ENCODE measurements at regions not wholly inside any gene's neighbourhood (a gene's known extent, or its start where the extent isn't known, plus 50 kb on each side); places are given as distances from the start of the nearest gene placed in this dataset.
"Not testable (repeated sequence)": the region's sequence is repeated elsewhere in the genome, so short reads cannot be mapped to it uniquely, and the experiment has no call there.

- no peak overlapping the region for H3K27ac ChIP-seq (ENCODE audit: low read depth, low read length)
- H3K9me3 ChIP-seq (ENCODE audit: low read length), result no peaks in the 10 kb centered on the region
- Mint-ChIP-seq H3K36me3 (peaks cover 0 to 2% (median 0%) of the 10 kb centered on the region in 3 donors), H3K9me3 (peaks cover 7 to 21% (median 16%) of the 10 kb centered on the region in 5 donors), H3K27ac (no peak overlapping the region), H3K4me1 (no peaks in the 10 kb centered on the region), H3K4me3 (no peak overlapping the region), H3K27me3 (no peaks in the 10 kb centered on the region)
- no peak overlapping the region for H3K4me3 ChIP-seq (ENCODE audit: low read length)
- peak in 1 of 5 donors; percentile 42 for DNase-seq
- ChIA-PET CTCF (no interaction called here), POLR2A (no interaction called here)
- H3K4me1 ChIP-seq (ENCODE audit: insufficient read depth, low read length), result no peaks in the 10 kb centered on the region
- H3K27me3 ChIP-seq (ENCODE audit: insufficient read depth, low read length, poor library complexity, severe bottlenecking), result no peaks in the 10 kb centered on the region
- H3K36me3 ChIP-seq (ENCODE audit: insufficient read depth, low read length), result no peaks in the 10 kb centered on the region
These were observed 545.8 kb upstream of the CDH10 start for GRCh38 chr5:25190521-25191000.

- Mint-ChIP-seq H3K27ac (no peak overlapping the region), H3K4me3 (no peak overlapping the region), H3K4me1 (no peaks in the 10 kb centered on the region), H3K9me3 (peaks cover 5 to 46% (median 24%) of the 10 kb centered on the region in 5 donors), H3K36me3 (no peaks in the 10 kb centered on the region), H3K27me3 (no peaks in the 10 kb centered on the region)
- Histone ChIP-seq H3K9me3 (ENCODE audit: low read length) (no peaks in the 10 kb centered on the region), H3K36me3 (ENCODE audit: insufficient read depth, low read length) (no peaks in the 10 kb centered on the region), H3K4me3 (ENCODE audit: low read length) (no peak overlapping the region), H3K27me3 (ENCODE audit: insufficient read depth, low read length, poor library complexity, severe bottlenecking) (no peaks in the 10 kb centered on the region), H3K4me1 (ENCODE audit: insufficient read depth, low read length) (no peaks in the 10 kb centered on the region), H3K27ac (ENCODE audit: low read depth, low read length) (no peak overlapping the region)
- ChIA-PET POLR2A (no interaction called here), CTCF (no interaction called here)
- no peak for DNase-seq
These were observed 536.5 kb upstream of the CDH10 start for GRCh38 chr5:25181249-25181648.

- H3K27me3 ChIP-seq (ENCODE audit: insufficient read depth, low read length, poor library complexity, severe bottlenecking); CTCF ChIA-PET; H3K4me3 Mint-ChIP-seq; H3K27ac Mint-ChIP-seq; H3K36me3 ChIP-seq (ENCODE audit: insufficient read depth, low read length); H3K4me1 Mint-ChIP-seq; POLR2A ChIA-PET; H3K4me1 ChIP-seq (ENCODE audit: insufficient read depth, low read length); H3K27ac ChIP-seq (ENCODE audit: low read depth, low read length); H3K4me3 ChIP-seq (ENCODE audit: low read length); DNase-seq; H3K36me3 Mint-ChIP-seq; H3K27me3 Mint-ChIP-seq; H3K9me3 ChIP-seq (ENCODE audit: low read length): not testable (repeated sequence)
- peaks cover 6 to 22% (median 17%) of the 10 kb centered on the region in 5 donors for H3K9me3 Mint-ChIP-seq
These were observed 517.8 kb upstream of the CDH10 start for GRCh38 chr5:25162616-25163015.

GRCh38 chr5:25160891-25161290 is 516.1 kb upstream of the CDH10 start:
- H3K9me3 Mint-ChIP-seq, result peaks cover 3 to 29% (median 20%) of the 10 kb centered on the region in 5 donors
- no peak overlapping the region for H3K27ac Mint-ChIP-seq
- Histone ChIP-seq H3K9me3 (ENCODE audit: low read length) (no peaks in the 10 kb centered on the region), H3K4me1 (ENCODE audit: insufficient read depth, low read length) (no peaks in the 10 kb centered on the region), H3K4me3 (ENCODE audit: low read length) (no peak overlapping the region), H3K27ac (ENCODE audit: low read depth, low read length) (no peak overlapping the region), H3K27me3 (ENCODE audit: insufficient read depth, low read length, poor library complexity, severe bottlenecking) (no peaks in the 10 kb centered on the region), H3K36me3 (ENCODE audit: insufficient read depth, low read length) (no peaks in the 10 kb centered on the region)
- CTCF ChIA-PET, result no interaction called here
- H3K4me1 Mint-ChIP-seq, result no peaks in the 10 kb centered on the region
- H3K27me3 Mint-ChIP-seq, result no peaks in the 10 kb centered on the region
- H3K36me3 Mint-ChIP-seq, result no peaks in the 10 kb centered on the region
- no peak overlapping the region for H3K4me3 Mint-ChIP-seq
- DNase-seq, result no peak
- POLR2A ChIA-PET, result no interaction called here

- ChIA-PET CTCF (no interaction called here), POLR2A (no interaction called here)
- no peaks in the 10 kb centered on the region for H3K27me3 Mint-ChIP-seq
- Histone ChIP-seq H3K9me3 (ENCODE audit: low read length) (peaks cover 4% of the 10 kb centered on the region), H3K4me3 (ENCODE audit: low read length) (no peak overlapping the region), H3K27me3 (ENCODE audit: insufficient read depth, low read length, poor library complexity, severe bottlenecking) (no peaks in the 10 kb centered on the region), H3K36me3 (ENCODE audit: insufficient read depth, low read length) (no peaks in the 10 kb centered on the region), H3K4me1 (ENCODE audit: insufficient read depth, low read length) (no peaks in the 10 kb centered on the region), H3K27ac (ENCODE audit: low read depth, low read length) (no peak overlapping the region)
- no peaks in the 10 kb centered on the region for H3K4me1 Mint-ChIP-seq
- no peaks in the 10 kb centered on the region for H3K36me3 Mint-ChIP-seq
- H3K4me3 Mint-ChIP-seq, result no peak overlapping the region
- no peak for DNase-seq
- no peak overlapping the region for H3K27ac Mint-ChIP-seq
- peaks cover 11 to 27% (median 25%) of the 10 kb centered on the region in 5 donors for H3K9me3 Mint-ChIP-seq
These were observed 506.0 kb upstream of the CDH10 start for GRCh38 chr5:25150819-25151218.

- Mint-ChIP-seq H3K4me3 (no peak overlapping the region), H3K9me3 (peaks cover 6 to 26% (median 18%) of the 10 kb centered on the region in 5 donors), H3K27ac (no peak overlapping the region), H3K27me3 (no peaks in the 10 kb centered on the region), H3K36me3 (no peaks in the 10 kb centered on the region), H3K4me1 (no peaks in the 10 kb centered on the region)
- Histone ChIP-seq H3K4me3 (ENCODE audit: low read length) (no peak overlapping the region), H3K9me3 (ENCODE audit: low read length) (no peaks in the 10 kb centered on the region), H3K4me1 (ENCODE audit: insufficient read depth, low read length) (no peaks in the 10 kb centered on the region), H3K27ac (ENCODE audit: low read depth, low read length) (no peak overlapping the region), H3K36me3 (ENCODE audit: insufficient read depth, low read length) (no peaks in the 10 kb centered on the region), H3K27me3 (ENCODE audit: insufficient read depth, low read length, poor library complexity, severe bottlenecking) (no peaks in the 10 kb centered on the region)
- POLR2A ChIA-PET, result no interaction called here
- CTCF ChIA-PET, result no interaction called here
- DNase-seq, result no peak
These were observed 483.8 kb upstream of the CDH10 start for GRCh38 chr5:25128606-25129005.

- DNase-seq, result no peak
- Histone ChIP-seq H3K36me3 (ENCODE audit: insufficient read depth, low read length) (no peaks in the 10 kb centered on the region), H3K4me3 (ENCODE audit: low read length) (no peak overlapping the region), H3K27ac (ENCODE audit: low read depth, low read length) (no peak overlapping the region), H3K4me1 (ENCODE audit: insufficient read depth, low read length) (no peaks in the 10 kb centered on the region), H3K27me3 (ENCODE audit: insufficient read depth, low read length, poor library complexity, severe bottlenecking) (no peaks in the 10 kb centered on the region), H3K9me3 (ENCODE audit: low read length) (no peaks in the 10 kb centered on the region)
- H3K36me3 Mint-ChIP-seq, result no peaks in the 10 kb centered on the region
- peaks cover 3 to 10% (median 8%) of the 10 kb centered on the region in 5 donors for H3K9me3 Mint-ChIP-seq
- POLR2A ChIA-PET, result no interaction called here
- no peaks in the 10 kb centered on the region for H3K4me1 Mint-ChIP-seq
- CTCF ChIA-PET, result no interaction called here
- H3K27me3 Mint-ChIP-seq, result no peaks in the 10 kb centered on the region
- H3K27ac Mint-ChIP-seq, result no peak overlapping the region
- H3K4me3 Mint-ChIP-seq, result no peak overlapping the region
These were observed 474.9 kb upstream of the CDH10 start for GRCh38 chr5:25119650-25120049.

GRCh38 chr5:25107853-25108252 is 463.1 kb upstream of the CDH10 start:
- ChIA-PET POLR2A (no interaction called here), CTCF (no interaction called here)
- H3K27ac ChIP-seq (ENCODE audit: low read depth, low read length), result no peak overlapping the region
- H3K4me1 ChIP-seq (ENCODE audit: insufficient read depth, low read length), result no peaks in the 10 kb centered on the region
- DNase-seq, result no peak
- Mint-ChIP-seq H3K9me3 (peaks cover 3 to 16% (median 7%) of the 10 kb centered on the region in 5 donors), H3K36me3 (no peaks in the 10 kb centered on the region), H3K4me1 (no peaks in the 10 kb centered on the region), H3K4me3 (no peak overlapping the region), H3K27ac (no peak overlapping the region), H3K27me3 (no peaks in the 10 kb centered on the region)
- no peaks in the 10 kb centered on the region for H3K27me3 ChIP-seq (ENCODE audit: insufficient read depth, low read length, poor library complexity, severe bottlenecking)
- H3K4me3 ChIP-seq (ENCODE audit: low read length), result no peak overlapping the region
- H3K9me3 ChIP-seq (ENCODE audit: low read length), result no peaks in the 10 kb centered on the region
- no peaks in the 10 kb centered on the region for H3K36me3 ChIP-seq (ENCODE audit: insufficient read depth, low read length)

GRCh38 chr5:25099538-25099937 is 454.8 kb upstream of the CDH10 start:
- CTCF ChIA-PET, result no interaction called here
- H3K9me3 Mint-ChIP-seq, result peaks cover 5 to 25% (median 10%) of the 10 kb centered on the region in 5 donors

More at GRCh38 chr5:25099538-25099937, 454.8 kb upstream of the CDH10 start:
- no peaks in the 10 kb centered on the region for H3K27me3 ChIP-seq (ENCODE audit: insufficient read depth, low read length, poor library complexity, severe bottlenecking)
- H3K36me3 ChIP-seq (ENCODE audit: insufficient read depth, low read length), result no peaks in the 10 kb centered on the region
- Mint-ChIP-seq H3K27me3 (no peaks in the 10 kb centered on the region), H3K4me1 (no peaks in the 10 kb centered on the region), H3K36me3 (no peaks in the 10 kb centered on the region), H3K4me3 (no peak overlapping the region), H3K27ac (no peak overlapping the region)
- no peak overlapping the region for H3K4me3 ChIP-seq (ENCODE audit: low read length)
- DNase-seq, result no peak
- H3K9me3 ChIP-seq (ENCODE audit: low read length), result no peaks in the 10 kb centered on the region
- POLR2A ChIA-PET, result no interaction called here
- H3K27ac ChIP-seq (ENCODE audit: low read depth, low read length), result no peak overlapping the region
- no peaks in the 10 kb centered on the region for H3K4me1 ChIP-seq (ENCODE audit: insufficient read depth, low read length)
